ENCODE measurements at regions not wholly inside any gene's neighbourhood (a gene's known extent, or its start where the extent isn't known, plus 50 kb on each side); places are given as distances from the start of the nearest gene placed in this dataset.

GRCh38 chr2:234850818-234851217 is 101.0 kb upstream of the SH3BP4 start:
- no peak for DNase-seq
- no peaks in the 10 kb centered on the region for H3K9me3 ChIP-seq
- H3K27ac ChIP-seq: no peak overlapping the region
- 77% methylated on average over 4 of the region's 5 CpGs for WGBS (ENCODE audit: insufficient coverage, low coverage, low lambda C conversion rate, missing lambda C conversion rate)
- TF ChIP-seq CTCF (IDR thresholded peaks at IDR 0.05) (no peak), POLR2A (IDR thresholded peaks at IDR 0.05) (no peak)
- ATAC-seq: no peak
- peaks cover 0 to 16% (median 6%) of the 10 kb centered on the region in 4 donors for H3K4me1 ChIP-seq
- no peaks in the 10 kb centered on the region for H3K36me3 ChIP-seq
- intact Hi-C loops (cut with DNase I): no loop called here
- H3K4me3 ChIP-seq: no peak overlapping the region
- no peaks in the 10 kb centered on the region for H3K27me3 ChIP-seq

- WGBS (ENCODE audit: insufficient coverage, low coverage, low lambda C conversion rate, missing lambda C conversion rate): 79% methylated on average over 4 of the region's 4 CpGs
- intact Hi-C loops (cut with DNase I): no loop called here
Observed at GRCh38 chr2:234849678-234850077, 102.1 kb upstream of the SH3BP4 start.

GRCh38 chr2:234848578-234848977 is 103.2 kb upstream of the SH3BP4 start:
- no peak for DNase-seq
- H3K27ac ChIP-seq: no peak overlapping the region
- H3K27me3 ChIP-seq: no peaks in the 10 kb centered on the region
- H3K9me3 ChIP-seq: no peaks in the 10 kb centered on the region
- no peaks in the 10 kb centered on the region for H3K36me3 ChIP-seq
- no peak for TF ChIP-seq CTCF (IDR thresholded peaks at IDR 0.05)
- no peak overlapping the region for H3K4me3 ChIP-seq
- intact Hi-C loops (cut with DNase I): no loop called here
- no peak for ATAC-seq
- peaks cover 0 to 38% (median 17%) of the 10 kb centered on the region in 4 donors for H3K4me1 ChIP-seq

More at GRCh38 chr2:234849678-234850077, 102.1 kb upstream of the SH3BP4 start:
- H3K27me3 ChIP-seq: no peaks in the 10 kb centered on the region
- no peaks in the 10 kb centered on the region for H3K36me3 ChIP-seq
- no peak overlapping the region for H3K27ac ChIP-seq
- H3K4me1 ChIP-seq: peaks cover 0 to 27% (median 11%) of the 10 kb centered on the region in 4 donors
- H3K9me3 ChIP-seq: no peaks in the 10 kb centered on the region
- no peak for TF ChIP-seq CTCF (IDR thresholded peaks at IDR 0.05)
- no peak overlapping the region for H3K4me3 ChIP-seq
- DNase-seq (no peak), ATAC-seq (no peak)

GRCh38 chr2:234847639-234848038 is 104.2 kb upstream of the SH3BP4 start:
- TF ChIP-seq CTCF (IDR thresholded peaks at IDR 0.05) (no peak), POLR2A (IDR thresholded peaks at IDR 0.05) (no peak)
- WGBS (ENCODE audit: insufficient coverage, low coverage, low lambda C conversion rate, missing lambda C conversion rate): 94% methylated on average over 5 of the region's 6 CpGs
- Histone ChIP-seq H3K4me1 (peaks cover 0 to 45% (median 21%) of the 10 kb centered on the region in 4 donors), H3K27ac (peak overlapping the region in 2 of 3 donors; percentile 66 to 81), H3K27me3 (no peaks in the 10 kb centered on the region), H3K36me3 (no peaks in the 10 kb centered on the region), H3K9me3 (no peaks in the 10 kb centered on the region), H3K4me3 (no peak overlapping the region)
- DNase-seq (no peak), ATAC-seq (no peak)
- intact Hi-C loops (cut with DNase I): no loop called here

- TF ChIP-seq POLR2A (IDR thresholded peaks at IDR 0.05) (no peak), CTCF (IDR thresholded peaks at IDR 0.05) (no peak)
- H3K36me3 ChIP-seq: no peaks in the 10 kb centered on the region
- peak overlapping the region; percentile 45 to 81 (median 66) for H3K27ac ChIP-seq
- DNase-seq (no peak), ATAC-seq (no peak)
- peaks cover 0 to 45% (median 21%) of the 10 kb centered on the region in 4 donors for H3K4me1 ChIP-seq
- no peaks in the 10 kb centered on the region for H3K27me3 ChIP-seq
- intact Hi-C loops (cut with DNase I): no loop called here
- H3K4me3 ChIP-seq: no peak overlapping the region
- no CpG with 5 or more reads among the region's 6 CpGs for WGBS (ENCODE audit: insufficient coverage, low coverage, low lambda C conversion rate, missing lambda C conversion rate)
- no peaks in the 10 kb centered on the region for H3K9me3 ChIP-seq
Observed at GRCh38 chr2:234847364-234847635, 104.5 kb upstream of the SH3BP4 start.
